Hematopoietic multipotent progenitor cell treated with erythropoietin and hydrocortisone succinate and interleukin-3 and kit ligand, for 8 days (in vitro differentiated cells): ENCODE measurements at regions not wholly inside any gene's neighbourhood (a gene's known extent, or its start where the extent isn't known, plus 50 kb on each side); places are given as distances from the start of the nearest gene placed in this dataset.
"Not testable (repeated sequence)": the region's sequence is repeated elsewhere in the genome, so short reads cannot be mapped to it uniquely, and the experiment has no call there.

Experiments used
- DNase-seq: peaks from one replicate; pipeline ENCODE4 v3.0.0-alpha.2; 2015

- no peak for DNase-seq
Measured at GRCh38 chr3:161602475-161602874, 105.9 kb downstream of the OTOL1 start.

GRCh38 chr3:161602918-161603317 lies 106.3 kb downstream of the OTOL1 start:
- DNase-seq, result no peak

GRCh38 chr3:161607056-161607455 lies 110.4 kb downstream of the OTOL1 start:
- no peak for DNase-seq

GRCh38 chr3:161619351-161619750 lies 122.7 kb downstream of the OTOL1 start:
- DNase-seq, result no peak

GRCh38 chr3:161630794-161631193 lies 134.2 kb downstream of the OTOL1 start:
- DNase-seq, result no peak

- DNase-seq, result no peak
Measured at GRCh38 chr3:161631536-161631935, 134.9 kb downstream of the OTOL1 start.

- no peak for DNase-seq
Measured at GRCh38 chr3:161637559-161637958, 141.0 kb downstream of the OTOL1 start.

GRCh38 chr3:161639095-161639494 lies 142.5 kb downstream of the OTOL1 start:
- DNase-seq, result not testable (repeated sequence)

GRCh38 chr3:161640181-161640580 lies 143.6 kb downstream of the OTOL1 start:
- DNase-seq, result no peak

GRCh38 chr3:161641287-161641686 lies 144.7 kb downstream of the OTOL1 start:
- no peak for DNase-seq

- no peak for DNase-seq
Measured at GRCh38 chr3:161644891-161645635, 148.5 kb downstream of the OTOL1 start.

- no peak for DNase-seq
Measured at GRCh38 chr3:161647936-161648470, 151.4 kb downstream of the OTOL1 start.

GRCh38 chr3:161649900-161650484 lies 153.4 kb downstream of the OTOL1 start:
- no peak for DNase-seq

- no peak for DNase-seq
Measured at GRCh38 chr3:161657786-161658185, 161.2 kb downstream of the OTOL1 start.

- DNase-seq, result no peak
Measured at GRCh38 chr3:161671141-161671540, 174.5 kb downstream of the OTOL1 start.

- no peak for DNase-seq
Measured at GRCh38 chr3:161672478-161672877, 175.9 kb downstream of the OTOL1 start.

- no peak for DNase-seq
Measured at GRCh38 chr3:161673866-161674265, 177.3 kb downstream of the OTOL1 start.

- DNase-seq, result no peak
Measured at GRCh38 chr3:161674402-161674801, 177.8 kb downstream of the OTOL1 start.

- not testable (repeated sequence) for DNase-seq
Measured at GRCh38 chr3:161681831-161682230, 185.2 kb downstream of the OTOL1 start.

- DNase-seq, result no peak
Measured at GRCh38 chr3:161682715-161683114, 186.1 kb downstream of the OTOL1 start.

GRCh38 chr3:161689584-161690298 lies 193.1 kb downstream of the OTOL1 start:
- no peak for DNase-seq

- no peak for DNase-seq
Measured at GRCh38 chr3:161690299-161690620, 193.7 kb downstream of the OTOL1 start.

GRCh38 chr3:161691677-161692076 lies 195.1 kb downstream of the OTOL1 start:
- no peak for DNase-seq
